A673 (cell line): ENCODE measurements at regions not wholly inside any gene's neighbourhood (a gene's known extent, or its start where the extent isn't known, plus 50 kb on each side); places are given as distances from the start of the nearest gene placed in this dataset.

ENCODE experiments used
- BruUV-seq: library from RNA; stranded (reverse); fragments of 400-500 nt; replicated peaks from 2 replicates; lab custom pipeline; 2021; lab: Mats Ljungman, UMichigan
- CTCF ChIA-PET: fragments of 300-600 bp; sonication (Branson Sonifier 250); formaldehyde crosslinking; loops from one replicate; lab custom pipeline; 2022; ENCODE audit warnings: antibody characterized with exemption; lab: Charles Lee
- POLR2A ChIA-PET: fragments of 300-600 bp; sonication (Branson Sonifier 250); formaldehyde crosslinking; loops from one replicate; lab custom pipeline; 2022; ENCODE audit warnings: antibody characterized with exemption; ENCODE audit not compliant: low non-redundant PET; lab: Charles Lee
- DNase-seq: peaks from one replicate; pipeline ENCODE4 v3.0.0-alpha.2; 2015; ENCODE audit warnings: low spot score
- H3K27ac ChIP-seq: fragments of 200-600 bp; sonication (generic); 2 replicates; pipeline ENCODE4 v1.5.1; 2016; ENCODE audit warnings: mixed run types, low read depth, mild to moderate bottlenecking, mixed read lengths, antibody characterized with exemption, low read length; ENCODE audit not compliant: poor library complexity, severe bottlenecking
- H3K27me3 ChIP-seq: fragments of 200-600 bp; sonication (generic); replicated peaks from 2 replicates; pipeline ENCODE4 v1.6.1; 2017; ENCODE audit warnings: mixed run types, low read depth, mild to moderate bottlenecking, mixed read lengths, antibody characterized with exemption, low read length; ENCODE audit not compliant: insufficient read depth, poor library complexity
- H3K36me3 ChIP-seq: fragments of 200-600 bp; sonication (generic); 2 replicates; pipeline ENCODE4 v1.6.1; 2016; ENCODE audit warnings: mixed run types, mild to moderate bottlenecking, mixed read lengths, antibody characterized with exemption, low read length; ENCODE audit not compliant: insufficient read depth, poor library complexity, severe bottlenecking
- H3K4me1 ChIP-seq: fragments of 200-600 bp; sonication (generic); 2 replicates; pipeline ENCODE4 v1.6.1; 2017; ENCODE audit warnings: mixed run types, mild to moderate bottlenecking, mixed read lengths, antibody characterized with exemption, low read length; ENCODE audit not compliant: insufficient read depth, poor library complexity, severe bottlenecking
- H3K4me3 ChIP-seq: fragments of 200-600 bp; sonication (generic); 2 replicates; pipeline ENCODE4 v1.5.1; 2016; ENCODE audit warnings: low read depth, mixed run types, mild to moderate bottlenecking, mixed read lengths, low read length; ENCODE audit not compliant: poor library complexity, severe bottlenecking
- H3K9me3 ChIP-seq: fragments of 200-600 bp; sonication (generic); 2 replicates; pipeline ENCODE4 v1.6.1; 2016; ENCODE audit warnings: mixed run types, low read depth, mild to moderate bottlenecking, mixed read lengths, antibody characterized with exemption, low read length; ENCODE audit not compliant: poor library complexity, severe bottlenecking
- EZH2 ChIP-seq: fragments of 200-600 bp; sonication (generic); IDR thresholded peaks from 2 replicates; pipeline ENCODE4 v1.6.1; 2017; ENCODE audit warnings: borderline replicate concordance, low read depth, mild to moderate bottlenecking, mixed read lengths, antibody characterized with exemption, low read length; ENCODE audit not compliant: poor library complexity, severe bottlenecking
- intact Hi-C: fragments of 100-400 bp; cut with micrococcal nuclease; formaldehyde crosslinking; loops from one replicate; pipeline ENCODE4 v1.10.0; 2022; ENCODE audit not compliant: unreplicated experiment
- TF ChIP-seq, protein P1 (sequence below): fragments of 300-800, 200-600 bp; sonication (generic); conservative IDR thresholded peaks from 2 replicates; pipeline ENCODE4 v1.5.1; 2017; ENCODE audit warnings: low read depth, mild to moderate bottlenecking, antibody characterized with exemption, low read length, moderate library complexity, mixed read lengths

DNA sequence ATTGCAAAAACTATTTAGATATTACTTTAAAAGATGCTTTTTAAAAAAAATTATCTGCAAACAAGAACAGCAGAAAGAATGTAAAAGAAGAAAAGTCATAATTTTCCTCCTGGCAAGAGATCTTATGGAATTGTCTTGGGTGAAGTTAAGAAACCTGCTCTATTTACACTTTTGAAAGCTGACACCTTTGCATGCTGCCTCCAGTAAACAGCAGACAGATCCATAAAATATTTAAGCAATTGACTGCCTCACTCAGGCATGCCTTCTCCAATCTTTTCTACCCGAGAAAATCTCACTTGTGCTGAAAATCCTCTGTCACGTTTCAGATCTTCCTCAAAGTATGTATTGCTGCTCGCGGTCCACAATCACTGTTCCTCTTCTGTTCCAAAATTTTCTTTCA is 107.9 kb upstream of the ZP4 start:
- no peaks in the 10 kb centered on the region for H3K27me3 ChIP-seq
- no peaks in the 10 kb centered on the region for H3K4me1 ChIP-seq
- H3K27ac ChIP-seq, result no peak overlapping the region
- DNase-seq, result no peak
- H3K36me3 ChIP-seq, result no peaks in the 10 kb centered on the region
- TF ChIP-seq EZH2, result no peak
- TF ChIP-seq, protein P1, sequence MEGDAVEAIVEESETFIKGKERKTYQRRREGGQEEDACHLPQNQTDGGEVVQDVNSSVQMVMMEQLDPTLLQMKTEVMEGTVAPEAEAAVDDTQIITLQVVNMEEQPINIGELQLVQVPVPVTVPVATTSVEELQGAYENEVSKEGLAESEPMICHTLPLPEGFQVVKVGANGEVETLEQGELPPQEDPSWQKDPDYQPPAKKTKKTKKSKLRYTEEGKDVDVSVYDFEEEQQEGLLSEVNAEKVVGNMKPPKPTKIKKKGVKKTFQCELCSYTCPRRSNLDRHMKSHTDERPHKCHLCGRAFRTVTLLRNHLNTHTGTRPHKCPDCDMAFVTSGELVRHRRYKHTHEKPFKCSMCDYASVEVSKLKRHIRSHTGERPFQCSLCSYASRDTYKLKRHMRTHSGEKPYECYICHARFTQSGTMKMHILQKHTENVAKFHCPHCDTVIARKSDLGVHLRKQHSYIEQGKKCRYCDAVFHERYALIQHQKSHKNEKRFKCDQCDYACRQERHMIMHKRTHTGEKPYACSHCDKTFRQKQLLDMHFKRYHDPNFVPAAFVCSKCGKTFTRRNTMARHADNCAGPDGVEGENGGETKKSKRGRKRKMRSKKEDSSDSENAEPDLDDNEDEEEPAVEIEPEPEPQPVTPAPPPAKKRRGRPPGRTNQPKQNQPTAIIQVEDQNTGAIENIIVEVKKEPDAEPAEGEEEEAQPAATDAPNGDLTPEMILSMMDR, result no peak
- CTCF ChIA-PET, result no interaction called here
- no TSS peak for BruUV-seq
- intact Hi-C loops, result no loop called here
- POLR2A ChIA-PET, result no interaction called here
- H3K9me3 ChIP-seq, result no peaks in the 10 kb centered on the region
- no peak overlapping the region for H3K4me3 ChIP-seq

DNA sequence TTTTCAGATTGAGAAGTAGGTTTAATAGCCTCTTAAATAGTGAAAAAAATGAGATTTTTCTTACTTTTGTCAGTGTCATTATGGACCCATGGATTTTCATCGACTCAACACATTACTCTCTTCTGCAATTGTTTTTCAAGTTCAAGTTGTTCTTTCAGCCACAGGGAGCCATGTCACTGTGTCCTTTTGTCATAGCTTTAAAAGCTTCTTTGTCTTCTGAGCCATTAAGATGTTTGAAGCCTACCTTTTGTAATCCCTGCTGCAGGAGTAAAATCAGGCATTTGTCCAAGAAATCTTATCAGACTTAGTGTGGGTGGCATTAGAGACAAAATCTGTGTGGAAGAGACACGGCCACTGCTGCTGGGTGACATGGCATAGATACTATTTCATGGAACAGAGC is 92.8 kb upstream of the ZP4 start:
- DNase-seq, result no peak
- Histone ChIP-seq H3K9me3 (no peaks in the 10 kb centered on the region), H3K4me1 (no peaks in the 10 kb centered on the region), H3K4me3 (no peak overlapping the region), H3K27ac (no peak overlapping the region), H3K36me3 (no peaks in the 10 kb centered on the region), H3K27me3 (no peaks in the 10 kb centered on the region)
- intact Hi-C loops, result no loop called here
- CTCF ChIA-PET, result no interaction called here
- TF ChIP-seq, protein P1, result no peak
- no peak for TF ChIP-seq EZH2
- POLR2A ChIA-PET, result interaction anchor here (0.6 kb wide), 1 partner anchor 9 kb away, joined by 3 read pairs; no protein-coding TSS in a partner anchor
- no TSS peak for BruUV-seq

DNA sequence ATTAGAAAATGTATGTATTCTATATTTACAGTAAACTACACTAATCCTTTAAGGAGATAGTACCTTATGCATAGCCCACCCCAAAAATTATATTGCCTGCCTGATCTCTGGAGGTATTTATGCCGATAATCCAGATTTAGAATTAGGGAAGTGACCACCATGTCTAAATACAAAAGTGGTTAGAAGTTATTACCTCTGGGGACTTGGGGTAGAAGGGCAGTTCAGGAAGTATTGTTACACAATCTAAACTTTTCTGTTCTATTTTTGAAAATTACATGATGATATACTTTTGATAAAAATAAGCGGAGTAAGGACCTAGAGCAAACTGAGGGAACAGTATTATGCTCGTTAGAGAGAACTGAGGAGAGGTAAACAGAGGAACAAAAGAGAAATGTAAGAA is 90.5 kb upstream of the ZP4 start:
- BruUV-seq, result no TSS peak
- ChIA-PET POLR2A (no interaction called here), CTCF (no interaction called here)

More for the DNA sequence above, 90.5 kb upstream of the ZP4 start:
- Histone ChIP-seq H3K27ac (no peak overlapping the region), H3K27me3 (no peaks in the 10 kb centered on the region), H3K9me3 (no peaks in the 10 kb centered on the region), H3K36me3 (no peaks in the 10 kb centered on the region), H3K4me3 (no peak overlapping the region), H3K4me1 (no peaks in the 10 kb centered on the region)
- TF ChIP-seq EZH2, result no peak
- TF ChIP-seq, protein P1, result no peak
- intact Hi-C loops, result no loop called here
- DNase-seq, result no peak
